ENCODE measurements at regions not wholly inside any gene's neighbourhood (a gene's known extent, or its start where the extent isn't known, plus 50 kb on each side); places are given as distances from the start of the nearest gene placed in this dataset.

GRCh38 chr20:6611911-6612605 is 155.4 kb upstream of the BMP2 start:
- Histone ChIP-seq H3K4me3 (ENCODE audit: low read length) (no peak overlapping the region), H3K27me3 (replicated peaks; ENCODE audit: control insufficient read depth, insufficient read depth, low read length) (peaks cover 15% of the 10 kb centered on the region), H3K4me1 (ENCODE audit: control insufficient read depth, insufficient read depth, low read length) (no peaks in the 10 kb centered on the region), H3K9me3 (ENCODE audit: control insufficient read depth, low read length) (no peaks in the 10 kb centered on the region), H3K36me3 (ENCODE audit: control insufficient read depth, insufficient read depth, low read length, severe bottlenecking) (no peaks in the 10 kb centered on the region), H3K9ac (ENCODE audit: low read length) (no peak overlapping the region)
- DNase-seq (ENCODE audit: low read depth), result no peak

GRCh38 chr20:6606651-6607050 is 160.8 kb upstream of the BMP2 start:
- DNase-seq (ENCODE audit: low read depth), result no peak
- Histone ChIP-seq H3K9ac (ENCODE audit: low read length) (no peak overlapping the region), H3K27me3 (replicated peaks; ENCODE audit: control insufficient read depth, insufficient read depth, low read length) (peaks cover 20% of the 10 kb centered on the region), H3K4me3 (ENCODE audit: low read length) (no peak overlapping the region), H3K9me3 (ENCODE audit: control insufficient read depth, low read length) (no peaks in the 10 kb centered on the region), H3K4me1 (ENCODE audit: control insufficient read depth, insufficient read depth, low read length) (no peaks in the 10 kb centered on the region), H3K36me3 (ENCODE audit: control insufficient read depth, insufficient read depth, low read length, severe bottlenecking) (no peaks in the 10 kb centered on the region)

- DNase-seq (ENCODE audit: low read depth), result no peak
- no peaks in the 10 kb centered on the region for H3K9me3 ChIP-seq (ENCODE audit: control insufficient read depth, low read length)
- H3K4me1 ChIP-seq (ENCODE audit: control insufficient read depth, insufficient read depth, low read length), result no peaks in the 10 kb centered on the region
- no peaks in the 10 kb centered on the region for H3K36me3 ChIP-seq (ENCODE audit: control insufficient read depth, insufficient read depth, low read length, severe bottlenecking)
- H3K4me3 ChIP-seq (ENCODE audit: low read length), result no peak overlapping the region
- no peak overlapping the region for H3K9ac ChIP-seq (ENCODE audit: low read length)
- peaks cover 27% of the 10 kb centered on the region for H3K27me3 ChIP-seq (replicated peaks; ENCODE audit: control insufficient read depth, insufficient read depth, low read length)
Measured at GRCh38 chr20:6605055-6605935, 162.2 kb upstream of the BMP2 start.

- no peaks in the 10 kb centered on the region for H3K36me3 ChIP-seq (ENCODE audit: control insufficient read depth, insufficient read depth, low read length, severe bottlenecking)
- H3K27me3 ChIP-seq (replicated peaks; ENCODE audit: control insufficient read depth, insufficient read depth, low read length), result peaks cover 33% of the 10 kb centered on the region
- H3K9ac ChIP-seq (ENCODE audit: low read length), result no peak overlapping the region
- no peaks in the 10 kb centered on the region for H3K9me3 ChIP-seq (ENCODE audit: control insufficient read depth, low read length)
- no peaks in the 10 kb centered on the region for H3K4me1 ChIP-seq (ENCODE audit: control insufficient read depth, insufficient read depth, low read length)
- no peak overlapping the region for H3K4me3 ChIP-seq (ENCODE audit: low read length)
- DNase-seq (ENCODE audit: low read depth), result no peak
Measured at GRCh38 chr20:6604179-6604578, 163.3 kb upstream of the BMP2 start.

DNA sequence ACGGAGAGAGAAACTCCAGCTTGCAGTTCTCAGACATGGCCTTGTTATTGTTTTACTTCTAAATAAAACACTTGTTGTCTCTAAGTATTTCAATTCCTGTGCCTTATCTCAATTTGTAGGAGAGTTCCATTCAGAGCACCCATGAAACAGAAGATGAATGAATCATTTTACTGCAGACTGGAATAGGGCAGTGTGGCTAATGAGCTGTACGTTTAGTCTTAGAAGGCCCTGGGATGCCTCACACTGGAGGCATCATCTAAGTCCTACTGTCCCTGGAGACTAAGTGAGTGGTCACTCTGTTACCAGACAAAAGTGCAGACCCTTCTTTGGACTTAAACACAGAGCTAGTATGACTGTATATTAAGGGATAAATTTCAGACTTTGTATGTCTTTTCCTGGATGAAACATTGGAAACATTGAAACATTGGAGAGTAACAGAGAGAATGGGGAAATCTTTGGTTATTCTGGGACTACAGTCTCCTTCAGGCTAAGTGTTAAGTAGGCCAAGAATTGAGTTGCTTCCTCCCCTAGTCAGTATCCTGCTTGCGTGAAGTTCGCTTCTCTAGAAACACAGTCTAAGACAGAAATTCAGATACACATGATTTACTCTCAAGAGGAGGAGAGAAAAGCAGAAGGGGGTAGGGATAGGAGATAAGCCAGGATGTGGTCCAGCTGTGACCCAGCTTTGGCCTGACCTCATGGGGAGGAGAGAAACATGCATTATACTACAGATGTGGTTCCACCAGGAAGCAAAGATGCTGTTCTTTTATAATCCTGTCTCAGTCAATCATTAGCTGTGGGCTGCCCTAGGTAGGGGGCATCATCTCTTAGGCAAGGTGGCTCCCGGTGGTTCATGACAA is 167.4 kb upstream of the BMP2 start:
- peaks cover 24% of the 10 kb centered on the region for H3K27me3 ChIP-seq (replicated peaks; ENCODE audit: control insufficient read depth, insufficient read depth, low read length)
- no peak overlapping the region for H3K9ac ChIP-seq (ENCODE audit: low read length)
- H3K4me1 ChIP-seq (ENCODE audit: control insufficient read depth, insufficient read depth, low read length), result peaks cover 11% of the 10 kb centered on the region
- H3K36me3 ChIP-seq (ENCODE audit: control insufficient read depth, insufficient read depth, low read length, severe bottlenecking), result no peaks in the 10 kb centered on the region
- H3K9me3 ChIP-seq (ENCODE audit: control insufficient read depth, low read length), result no peaks in the 10 kb centered on the region
- no peak overlapping the region for H3K4me3 ChIP-seq (ENCODE audit: low read length)
- DNase-seq (ENCODE audit: low read depth), result no peak

DNA sequence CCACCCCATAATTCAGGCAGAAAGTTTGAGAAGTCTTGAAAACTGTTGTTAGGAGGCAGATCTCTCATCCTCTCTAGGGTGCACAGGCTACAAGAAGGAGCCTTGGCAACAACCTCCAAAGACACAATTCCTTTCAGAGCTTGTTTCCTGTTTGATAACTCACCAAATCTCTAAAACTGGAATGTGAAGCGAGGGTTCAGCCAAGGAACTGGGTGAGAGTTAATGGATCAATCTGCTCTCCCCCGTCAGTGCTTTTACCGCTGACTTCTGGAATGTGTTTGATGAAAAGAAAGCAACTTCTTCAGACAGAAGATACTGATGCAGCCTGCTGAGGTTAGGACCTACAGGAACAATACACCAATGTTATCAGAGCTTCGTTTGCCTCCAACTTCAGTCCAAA is 171.8 kb upstream of the BMP2 start:
- no peaks in the 10 kb centered on the region for H3K36me3 ChIP-seq (ENCODE audit: control insufficient read depth, insufficient read depth, low read length, severe bottlenecking)
- peaks cover 19% of the 10 kb centered on the region for H3K4me1 ChIP-seq (ENCODE audit: control insufficient read depth, insufficient read depth, low read length)
- peak overlapping the region; percentile 62 for H3K4me3 ChIP-seq (ENCODE audit: low read length)
- no peak for DNase-seq (ENCODE audit: low read depth)
- no peak overlapping the region for H3K9ac ChIP-seq (ENCODE audit: low read length)
- no peaks in the 10 kb centered on the region for H3K9me3 ChIP-seq (ENCODE audit: control insufficient read depth, low read length)
- H3K27me3 ChIP-seq (replicated peaks; ENCODE audit: control insufficient read depth, insufficient read depth, low read length), result peaks cover 9% of the 10 kb centered on the region

DNA sequence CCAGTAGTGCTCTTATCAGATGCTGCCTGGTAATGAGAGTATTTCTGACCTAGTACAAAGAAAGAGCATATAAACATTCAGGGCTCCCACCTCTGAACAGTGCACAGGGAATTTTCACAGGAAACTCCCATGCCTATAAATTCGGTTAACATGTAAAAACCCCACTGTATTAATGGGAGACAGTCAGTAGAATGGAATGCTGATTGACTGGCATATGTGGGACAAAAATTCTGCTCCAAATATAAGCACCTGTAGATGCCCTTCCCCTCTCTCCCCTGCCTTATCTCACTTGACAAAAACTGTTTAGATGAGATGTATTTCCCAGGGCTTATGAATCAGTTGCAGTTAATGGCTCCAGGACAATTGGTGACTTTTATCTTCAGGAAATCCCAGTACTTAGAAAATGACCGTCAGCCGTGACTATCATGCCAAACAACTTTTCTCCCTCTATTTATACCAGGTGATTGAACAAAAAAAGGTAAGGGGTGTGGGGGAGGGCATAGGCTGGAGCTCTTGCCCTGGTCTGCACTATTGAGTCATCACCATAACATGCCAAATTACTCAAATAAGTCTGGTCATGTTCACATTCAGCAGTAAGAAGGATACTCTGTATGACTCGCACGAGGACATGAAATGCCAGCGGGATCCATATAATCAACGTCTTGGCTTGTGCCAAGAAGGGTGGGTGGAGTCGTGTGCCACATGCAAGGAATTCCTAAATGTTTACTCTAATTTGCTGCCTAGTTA is 176.4 kb upstream of the BMP2 start:
- H3K4me1 ChIP-seq (ENCODE audit: control insufficient read depth, insufficient read depth, low read length), result peaks cover 17% of the 10 kb centered on the region
- no peaks in the 10 kb centered on the region for H3K27me3 ChIP-seq (replicated peaks; ENCODE audit: control insufficient read depth, insufficient read depth, low read length)
- peak; percentile 78 for DNase-seq (ENCODE audit: low read depth)
- H3K9me3 ChIP-seq (ENCODE audit: control insufficient read depth, low read length), result no peaks in the 10 kb centered on the region
- no peaks in the 10 kb centered on the region for H3K36me3 ChIP-seq (ENCODE audit: control insufficient read depth, insufficient read depth, low read length, severe bottlenecking)
- no peak overlapping the region for H3K4me3 ChIP-seq (ENCODE audit: low read length)
- H3K9ac ChIP-seq (ENCODE audit: low read length), result no peak overlapping the region

DNA sequence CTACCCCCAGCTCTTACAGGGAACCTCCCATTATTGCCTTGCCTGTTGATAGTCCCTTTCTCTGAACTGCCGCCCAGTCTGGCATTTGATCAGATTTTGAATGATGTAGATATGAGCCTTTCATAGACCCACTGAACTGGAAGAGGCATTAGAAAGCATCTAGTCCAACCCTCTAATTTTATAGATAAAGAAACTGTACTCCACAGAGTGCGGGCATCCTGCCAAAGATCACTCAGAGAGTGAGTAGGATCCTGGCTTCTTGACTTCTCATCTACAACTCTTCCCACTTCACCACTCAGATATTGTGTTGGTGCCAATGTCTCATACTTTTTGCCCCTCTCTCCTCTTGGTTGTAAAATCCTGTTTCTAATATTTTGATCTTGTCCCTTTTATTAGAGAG is 179.2 kb upstream of the BMP2 start:
- H3K9me3 ChIP-seq (ENCODE audit: control insufficient read depth, low read length), result no peaks in the 10 kb centered on the region
- H3K9ac ChIP-seq (ENCODE audit: low read length), result no peak overlapping the region
- H3K4me1 ChIP-seq (ENCODE audit: control insufficient read depth, insufficient read depth, low read length), result peaks cover 8% of the 10 kb centered on the region
- no peak overlapping the region for H3K4me3 ChIP-seq (ENCODE audit: low read length)
- H3K27me3 ChIP-seq (replicated peaks; ENCODE audit: control insufficient read depth, insufficient read depth, low read length), result no peaks in the 10 kb centered on the region
- DNase-seq (ENCODE audit: low read depth), result no peak
- H3K36me3 ChIP-seq (ENCODE audit: control insufficient read depth, insufficient read depth, low read length, severe bottlenecking), result no peaks in the 10 kb centered on the region

DNA sequence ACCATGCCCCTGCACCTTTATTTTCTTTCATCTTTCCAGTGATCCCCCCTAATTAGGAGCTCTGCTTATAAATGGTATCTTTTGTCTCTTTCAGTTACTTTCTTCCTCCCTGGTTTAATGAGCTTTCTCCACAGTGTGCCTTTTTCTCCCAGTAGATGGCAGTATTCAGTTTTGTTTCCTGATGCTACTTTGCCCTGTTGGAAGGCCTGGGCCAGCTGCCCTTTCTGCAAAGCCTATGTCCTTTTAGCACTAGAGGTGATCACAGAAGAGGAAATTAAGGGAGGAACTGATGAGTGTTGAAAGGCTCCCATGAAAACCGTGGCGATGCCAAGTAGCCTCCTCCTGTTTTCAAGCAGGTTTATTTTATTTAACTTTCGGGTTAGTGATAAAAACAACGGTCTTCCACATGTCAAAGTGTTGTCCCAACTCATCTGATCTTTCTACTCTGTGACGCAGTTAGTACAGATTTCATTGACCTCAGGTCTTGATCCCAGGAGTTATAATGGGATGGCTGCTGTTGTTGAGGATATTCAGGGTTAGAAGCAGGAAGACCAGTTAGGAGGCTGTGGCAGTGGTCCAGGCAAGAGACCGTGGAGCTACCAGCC is 184.2 kb upstream of the BMP2 start:
- Histone ChIP-seq H3K9me3 (ENCODE audit: control insufficient read depth, low read length) (no peaks in the 10 kb centered on the region), H3K9ac (ENCODE audit: low read length) (no peak overlapping the region), H3K27me3 (replicated peaks; ENCODE audit: control insufficient read depth, insufficient read depth, low read length) (no peaks in the 10 kb centered on the region), H3K36me3 (ENCODE audit: control insufficient read depth, insufficient read depth, low read length, severe bottlenecking) (no peaks in the 10 kb centered on the region), H3K4me3 (ENCODE audit: low read length) (no peak overlapping the region), H3K4me1 (ENCODE audit: control insufficient read depth, insufficient read depth, low read length) (peaks cover 4% of the 10 kb centered on the region)
- DNase-seq (ENCODE audit: low read depth), result peak; percentile 77

DNA sequence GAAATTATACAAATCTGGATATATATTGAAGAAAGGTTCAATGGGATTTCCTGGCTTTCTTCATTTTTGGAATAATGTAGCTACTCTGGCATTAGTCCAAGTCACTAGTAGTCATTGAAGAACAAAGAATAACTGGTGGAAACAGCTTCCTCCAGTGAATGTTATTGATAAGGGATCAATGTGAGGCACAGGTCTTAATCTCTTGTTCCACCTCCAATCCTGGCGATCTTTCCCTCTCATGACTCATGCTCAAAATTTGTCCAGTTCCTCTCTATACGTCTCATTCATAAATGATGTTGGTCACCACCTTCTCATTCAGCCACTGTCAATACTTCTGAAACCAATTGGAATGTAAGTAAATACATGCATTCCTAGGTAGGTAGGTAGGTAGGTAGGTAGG is 185.0 kb upstream of the BMP2 start:
- Histone ChIP-seq H3K4me1 (ENCODE audit: control insufficient read depth, insufficient read depth, low read length) (peaks cover 4% of the 10 kb centered on the region), H3K4me3 (ENCODE audit: low read length) (no peak overlapping the region)
- DNase-seq (ENCODE audit: low read depth), result no peak

More for the DNA sequence above, 185.0 kb upstream of the BMP2 start:
- Histone ChIP-seq H3K27me3 (replicated peaks; ENCODE audit: control insufficient read depth, insufficient read depth, low read length) (no peaks in the 10 kb centered on the region), H3K9ac (ENCODE audit: low read length) (no peak overlapping the region), H3K9me3 (ENCODE audit: control insufficient read depth, low read length) (no peaks in the 10 kb centered on the region), H3K36me3 (ENCODE audit: control insufficient read depth, insufficient read depth, low read length, severe bottlenecking) (no peaks in the 10 kb centered on the region)
